ENCODE measurements at regions not wholly inside any gene's neighbourhood (a gene's known extent, or its start where the extent isn't known, plus 50 kb on each side); places are given as distances from the start of the nearest gene placed in this dataset.
"Not testable (repeated sequence)": the region's sequence is repeated elsewhere in the genome, so short reads cannot be mapped to it uniquely, and the experiment has no call there.

DNA sequence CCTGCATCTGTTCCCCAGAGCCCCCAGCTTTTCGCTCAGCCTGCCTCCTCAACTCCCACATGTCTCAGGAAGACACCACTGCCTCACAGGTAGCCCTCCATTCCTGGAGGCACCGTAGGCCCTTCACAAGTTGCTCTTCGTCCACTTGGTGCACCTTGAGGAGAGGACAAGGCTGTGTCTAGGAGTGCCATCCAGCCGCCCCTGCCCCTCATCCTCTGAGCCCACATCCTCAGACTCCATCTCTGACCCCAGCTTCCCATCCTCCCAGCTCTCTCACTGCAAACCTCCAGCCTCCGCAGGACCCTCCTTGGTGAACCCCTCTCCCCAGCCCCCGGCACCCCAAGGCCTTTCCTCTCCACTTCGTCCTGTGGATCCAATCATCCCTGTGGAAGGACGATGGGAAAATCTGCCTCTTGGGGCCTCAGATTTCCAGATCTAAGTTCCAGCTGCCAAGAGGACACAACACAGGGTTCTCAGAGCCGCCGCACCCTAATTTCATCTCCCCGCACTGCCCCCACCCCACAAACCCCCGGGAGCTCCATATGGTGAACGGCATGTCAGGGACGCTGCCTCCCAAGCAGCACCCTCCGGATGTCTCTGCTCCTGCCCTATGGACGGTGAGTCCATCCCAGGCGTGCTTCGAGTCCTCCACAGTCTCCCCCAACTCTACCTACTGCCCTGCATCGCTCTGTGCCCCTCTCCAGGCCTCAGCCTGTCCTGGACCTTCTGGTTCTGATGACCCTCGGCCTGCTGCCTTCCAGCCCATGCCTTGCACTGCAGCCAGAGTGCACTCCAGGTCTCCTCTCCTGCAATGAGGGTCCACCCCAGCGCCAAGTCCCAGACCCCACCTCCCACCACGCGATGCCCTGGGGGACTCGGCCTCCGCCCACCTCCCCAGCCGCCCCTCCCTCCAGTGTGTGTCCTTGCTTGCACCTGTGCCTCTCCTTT lies 314.1 kb upstream of the DIO3 start:
- DNase-seq, result no peak

DNA sequence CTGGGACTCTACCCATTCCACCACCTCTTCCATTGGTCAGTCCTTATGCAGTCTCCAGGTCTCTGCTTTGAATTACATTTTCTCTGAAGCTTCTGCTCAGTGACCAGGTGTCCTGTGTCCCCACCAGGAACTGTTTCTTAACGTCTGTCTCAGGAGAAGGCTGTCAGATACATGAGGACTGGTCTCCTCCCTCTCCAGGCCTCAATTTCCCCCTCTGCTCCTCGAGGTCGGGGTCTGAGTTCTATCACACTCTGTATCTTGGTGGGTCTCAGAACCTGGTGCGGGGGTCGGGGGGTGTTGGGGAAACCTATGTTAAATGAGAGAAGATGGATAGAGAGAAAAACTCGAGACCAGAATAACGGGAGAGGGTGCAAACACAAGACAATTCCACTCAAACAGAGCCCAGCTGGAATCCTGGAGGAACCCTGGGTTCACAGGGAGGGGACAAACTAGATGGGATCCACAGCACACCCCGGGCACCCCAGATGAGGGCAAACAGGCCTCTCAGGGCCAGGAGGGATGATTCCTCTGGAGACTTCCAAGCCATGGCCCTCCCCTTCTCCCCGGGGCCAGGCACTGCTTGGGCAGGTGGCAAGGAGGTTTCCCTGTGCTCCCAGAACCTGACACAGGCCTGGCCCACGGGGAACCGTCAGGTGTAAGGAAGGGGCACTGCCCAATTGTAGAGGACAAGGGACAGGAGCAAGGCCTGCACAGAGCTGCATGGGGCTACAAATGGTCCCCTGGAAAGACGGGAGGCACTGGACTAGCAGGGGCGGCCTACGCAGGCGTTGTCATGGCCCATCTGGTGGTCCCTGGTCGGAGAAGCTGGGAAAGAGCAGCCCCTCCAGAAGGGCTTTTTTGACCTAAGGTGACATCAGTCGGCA lies 313.2 kb upstream of the DIO3 start:
- no peak for DNase-seq

DNA sequence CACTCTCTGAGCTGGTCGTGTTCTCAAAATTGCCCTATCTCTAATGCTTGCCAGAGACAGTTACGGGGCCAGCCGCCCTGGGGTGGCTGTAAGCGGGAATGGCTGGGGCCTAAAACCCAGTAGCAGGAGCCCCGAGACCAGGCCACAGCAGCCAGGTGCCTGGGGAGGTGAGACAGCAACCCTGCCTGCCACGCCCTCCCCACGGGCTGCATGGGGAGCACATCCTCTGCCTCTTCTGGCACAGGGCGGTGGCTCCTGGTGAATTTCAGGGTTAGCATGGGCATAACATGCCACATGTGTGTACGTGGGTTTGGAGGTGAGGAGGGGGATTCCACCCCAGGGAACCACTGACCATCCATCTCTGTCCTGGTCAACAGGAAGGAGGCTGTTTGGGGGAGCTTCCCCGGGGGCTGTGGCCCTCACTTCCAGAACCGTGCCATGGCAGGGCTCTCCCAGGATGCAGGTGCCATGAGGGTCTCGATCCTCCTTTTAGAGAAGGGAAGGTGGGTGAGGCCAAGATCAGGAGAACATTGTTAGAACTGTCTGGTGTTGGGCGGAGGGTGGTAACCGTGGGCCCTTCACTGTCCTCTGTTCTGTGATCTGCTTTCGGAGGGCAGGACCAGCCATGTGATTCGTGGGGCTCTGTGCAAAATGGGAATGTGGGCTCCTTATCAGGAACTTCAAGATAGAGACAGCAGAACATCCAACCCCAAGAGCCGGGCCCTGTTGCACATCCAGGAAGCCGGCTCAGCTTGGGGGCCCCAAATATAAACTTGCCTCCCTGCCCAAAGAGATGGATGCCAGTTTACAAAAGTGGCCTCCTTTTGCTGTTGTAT lies 312.2 kb upstream of the DIO3 start:
- no peak for DNase-seq

DNA sequence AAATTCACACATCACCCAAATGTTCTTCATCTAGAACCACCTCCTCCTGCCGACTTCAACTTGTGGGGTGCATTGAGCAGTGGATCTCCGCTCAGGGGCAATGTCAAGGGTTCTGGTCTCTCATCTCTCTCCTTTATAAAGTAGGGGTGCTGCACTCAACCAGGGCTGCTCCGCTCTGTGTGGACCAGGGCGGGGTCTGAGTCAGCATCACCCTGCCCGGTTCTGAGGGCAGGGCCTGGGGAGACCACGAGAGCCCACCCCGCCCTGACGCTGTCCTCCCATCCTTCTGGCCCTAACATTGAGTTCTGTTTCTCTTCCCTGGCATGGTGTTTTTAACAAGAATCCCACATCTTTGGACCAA lies 311.6 kb upstream of the DIO3 start:
- DNase-seq, result no peak

DNA sequence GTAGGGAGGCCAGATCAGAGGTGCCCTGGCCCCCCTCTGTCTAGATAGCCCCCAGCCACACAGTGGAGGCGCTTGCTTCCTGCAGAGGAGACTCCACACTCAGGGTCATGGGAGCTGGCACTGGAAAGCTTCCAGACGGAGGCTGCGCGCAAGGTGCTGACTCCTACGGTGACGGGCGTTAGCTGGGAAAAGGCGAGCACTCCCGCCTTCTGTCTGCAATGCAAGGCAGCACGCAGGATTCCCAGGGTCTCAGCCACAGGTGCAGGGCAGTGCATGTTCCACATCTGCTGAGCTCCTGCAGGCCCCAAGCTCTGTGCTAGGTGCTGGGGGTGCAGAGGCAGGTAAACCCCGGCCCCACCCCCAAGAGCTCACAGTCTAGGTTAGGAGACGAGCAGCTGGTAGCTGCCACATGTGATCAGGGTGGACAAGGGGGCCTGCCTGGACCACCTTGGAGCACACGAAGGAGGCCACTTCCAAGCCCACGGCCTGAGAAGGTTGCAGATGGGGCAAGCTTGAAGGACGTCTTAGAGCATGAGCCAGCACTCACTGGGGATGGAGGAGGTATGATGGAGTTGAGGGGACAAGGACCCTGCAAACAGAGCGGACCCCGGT lies 310.9 kb upstream of the DIO3 start:
- DNase-seq, result no peak

DNA sequence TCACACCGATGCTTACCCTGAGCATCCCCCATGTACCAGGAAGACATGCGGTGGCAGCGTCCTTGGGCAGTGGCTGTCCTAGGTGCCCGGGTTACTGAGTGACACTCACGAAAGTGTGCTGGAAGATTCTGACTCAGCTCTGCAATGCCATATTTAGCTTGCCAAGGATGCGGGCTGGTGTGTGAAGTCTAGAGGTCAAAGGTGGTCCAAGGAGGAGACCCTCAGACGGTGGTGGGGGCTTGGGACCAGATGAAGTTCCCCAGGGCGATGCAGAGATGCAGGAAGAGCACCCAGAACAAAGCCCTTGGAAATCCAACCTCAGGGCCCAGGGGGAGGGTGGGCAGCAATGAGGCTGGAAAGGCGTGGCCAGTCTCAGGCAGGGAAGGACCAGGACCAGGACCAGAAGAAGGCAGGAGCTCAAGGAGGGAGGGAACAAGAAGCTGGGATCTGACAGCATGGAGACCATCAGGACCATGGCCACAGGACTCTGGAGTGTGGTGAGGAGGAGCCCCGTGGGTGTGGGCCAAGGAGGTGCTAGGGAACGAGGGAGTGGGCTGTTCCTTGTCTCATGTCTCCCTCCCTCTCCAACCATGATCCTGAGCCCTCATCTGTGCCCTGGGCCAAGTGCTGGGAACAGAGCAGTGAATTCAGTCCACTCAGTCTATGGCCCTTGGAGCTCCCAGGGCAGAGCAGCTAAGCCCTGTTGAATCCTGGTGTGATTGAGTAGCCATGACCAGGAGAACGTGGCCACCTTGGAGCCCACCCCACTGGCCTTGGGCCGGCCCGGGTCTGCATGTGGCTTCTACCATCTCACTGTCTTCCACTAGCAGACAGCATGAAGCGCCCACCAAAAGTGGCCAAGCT lies 310.1 kb upstream of the DIO3 start:
- no peak for DNase-seq

GRCh38 chr14:101251812-101252442 lies 309.4 kb upstream of the DIO3 start:
- no peak for DNase-seq

DNA sequence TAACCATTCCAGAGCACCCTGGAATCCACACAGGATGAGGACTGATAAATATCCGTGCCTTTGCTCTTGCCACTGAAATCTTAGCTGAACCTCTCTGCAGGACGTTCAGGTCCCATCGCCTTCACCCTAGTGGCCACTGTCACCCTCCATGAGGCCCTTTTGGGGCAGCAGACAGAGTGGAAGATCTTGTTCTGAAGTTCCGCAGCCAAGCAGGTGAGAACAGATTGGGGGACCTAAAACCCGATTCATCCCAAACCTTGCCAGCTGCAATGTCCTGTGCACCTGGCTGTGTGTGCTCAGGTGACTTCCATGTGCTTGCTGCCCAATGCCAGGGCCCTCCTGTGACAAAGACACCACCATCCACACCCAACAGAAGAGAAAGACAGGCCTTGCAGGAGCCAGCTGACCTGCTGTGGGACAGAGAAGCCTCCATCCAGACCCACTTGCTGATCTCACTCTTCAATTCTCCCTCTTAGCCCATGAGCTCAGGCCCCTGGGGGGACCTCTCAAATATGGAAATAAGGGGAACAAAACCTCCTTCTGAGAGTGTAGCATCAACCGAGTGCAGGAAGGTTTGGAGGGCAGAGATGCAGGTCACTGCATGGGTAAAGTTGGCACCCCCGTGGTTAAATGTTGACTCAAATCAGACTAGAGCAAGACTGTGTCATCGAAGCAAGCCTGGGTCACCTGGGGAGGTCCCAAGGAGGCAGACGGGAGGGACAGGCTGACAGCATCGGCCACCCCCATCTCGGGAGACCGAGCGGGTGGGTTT lies 308.7 kb upstream of the DIO3 start:
- DNase-seq, result no peak

- no peak for DNase-seq
Observed at GRCh38 chr14:101253948-101254347, 307.3 kb upstream of the DIO3 start.

DNA sequence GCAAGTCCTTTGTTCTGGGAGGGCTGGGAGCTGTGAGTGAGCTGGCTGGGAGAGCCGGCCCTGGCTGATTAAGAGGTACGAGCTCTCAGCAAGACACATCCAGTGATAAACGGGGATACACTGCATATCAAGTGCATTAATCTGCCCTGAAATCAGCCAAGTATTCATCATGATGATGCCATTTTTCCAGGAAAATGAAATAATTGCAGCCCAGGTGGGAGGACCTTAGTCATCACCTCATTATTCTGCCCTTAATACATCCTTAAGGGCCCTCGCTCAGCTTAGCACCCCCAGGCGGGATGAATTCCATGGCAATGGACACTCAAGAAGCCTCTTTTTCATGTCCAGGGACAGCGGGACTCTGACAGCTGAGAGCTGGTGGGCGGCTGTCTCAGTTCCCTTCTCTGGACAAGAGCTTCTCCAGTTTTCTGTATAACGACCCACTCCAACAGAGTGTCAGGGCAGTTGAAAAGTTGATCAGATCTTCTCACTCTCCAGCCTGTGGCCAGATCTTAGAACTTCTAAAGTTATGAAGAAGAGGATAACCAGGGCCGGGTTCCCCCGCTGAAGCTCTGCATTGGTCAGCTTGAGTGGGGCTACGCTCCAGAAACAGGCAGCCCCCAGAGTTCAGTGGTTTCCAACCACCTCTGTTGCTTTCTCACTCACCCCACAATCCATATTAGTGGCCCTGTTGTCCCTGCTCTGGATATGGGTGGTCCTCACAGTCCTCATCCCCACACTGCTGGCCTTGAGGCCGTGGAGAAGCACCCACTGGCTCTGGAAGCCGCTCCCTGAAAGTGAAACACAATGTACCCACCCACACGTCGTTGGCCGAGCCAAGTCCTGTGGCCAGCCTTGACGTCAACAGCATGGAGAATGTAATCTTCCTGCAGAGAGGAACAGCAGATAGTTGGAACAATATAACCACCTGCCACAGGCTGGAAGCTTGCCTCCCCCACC lies 306.2 kb upstream of the DIO3 start:
- no peak for DNase-seq

GRCh38 chr14:101255765-101256125 lies 305.6 kb upstream of the DIO3 start:
- no peak for DNase-seq

DNA sequence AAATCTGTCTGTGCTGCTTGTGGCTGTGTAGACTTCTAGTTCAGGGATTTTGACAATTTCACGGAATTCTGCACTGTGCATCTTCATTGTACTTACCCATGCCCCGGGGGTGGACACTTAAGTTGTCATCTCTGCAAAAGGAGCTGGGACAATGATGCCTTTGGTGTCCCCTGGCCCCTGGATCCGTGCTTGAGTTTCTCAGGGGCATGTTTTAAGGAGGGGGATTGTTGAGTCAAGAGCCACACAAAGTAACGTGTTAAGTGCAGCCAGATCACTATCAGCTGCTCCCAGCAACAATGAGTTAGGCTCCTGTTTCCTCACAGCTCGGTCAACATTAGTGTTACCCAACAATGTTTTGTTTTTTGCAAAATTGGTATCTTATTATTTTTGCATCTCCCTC lies 305.0 kb upstream of the DIO3 start:
- no peak for DNase-seq

- DNase-seq, result no peak
Observed at GRCh38 chr14:101257551-101257950, 303.7 kb upstream of the DIO3 start.

DNA sequence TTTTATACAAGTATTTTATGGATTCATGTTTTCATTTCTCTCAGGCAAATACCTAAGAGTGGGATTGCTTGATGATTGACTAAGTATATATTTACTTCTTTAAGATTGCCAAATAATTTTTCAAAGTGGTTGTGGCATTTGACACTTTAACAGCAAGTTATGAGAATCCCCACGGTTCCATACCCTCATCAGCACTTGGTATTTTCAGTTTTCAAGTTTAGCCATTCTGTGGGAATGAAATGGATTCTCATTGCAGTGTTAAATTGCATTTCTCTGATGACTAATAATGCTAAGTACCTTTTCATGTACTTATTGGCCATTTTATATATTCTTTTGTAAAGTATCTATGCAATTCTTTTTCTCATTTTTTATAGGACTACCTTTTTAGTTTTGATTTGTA lies 301.5 kb upstream of the DIO3 start:
- no peak for DNase-seq

- not testable (repeated sequence) for DNase-seq
Observed at GRCh38 chr14:101266441-101266840, 294.9 kb upstream of the DIO3 start.

GRCh38 chr14:101273091-101273490 lies 288.2 kb upstream of the DIO3 start:
- no peak for DNase-seq

- DNase-seq, result no peak
Observed at GRCh38 chr14:101276309-101277091, 284.8 kb upstream of the DIO3 start.

- no peak for DNase-seq
Observed at GRCh38 chr14:101282418-101282817, 278.9 kb upstream of the DIO3 start.
